HG02623 (cell line): ENCODE measurements at regions not wholly inside any gene's neighbourhood (a gene's known extent, or its start where the extent isn't known, plus 50 kb on each side); places are given as distances from the start of the nearest gene placed in this dataset.
"Not testable (repeated sequence)": the region's sequence is repeated elsewhere in the genome, so short reads cannot be mapped to it uniquely, and the experiment has no call there.

Experiments
- ATAC-seq: cut with Tn5 transposase; IDR thresholded peaks from one replicate; pipeline ENCODE4 v1.9.1; 2021; ENCODE audit warnings: moderate library complexity; ENCODE audit not compliant: unreplicated experiment

GRCh38 chr3:88283242-88283592, 133.5 kb downstream of the C3orf38 start:
- ATAC-seq: no peak

GRCh38 chr3:88291486-88291885, 141.7 kb downstream of the C3orf38 start:
- no peak for ATAC-seq

- no peak for ATAC-seq
These were observed 148.4 kb downstream of the C3orf38 start for GRCh38 chr3:88298189-88298588.

- no peak for ATAC-seq
These were observed 151.7 kb downstream of the C3orf38 start for GRCh38 chr3:88301273-88301995.

- ATAC-seq: no peak
These were observed 152.2 kb downstream of the C3orf38 start for GRCh38 chr3:88301996-88302393.

- ATAC-seq: not testable (repeated sequence)
These were observed 153.7 kb downstream of the C3orf38 start for GRCh38 chr3:88303331-88303904.

GRCh38 chr3:88307666-88308065, 157.9 kb downstream of the C3orf38 start:
- no peak for ATAC-seq

- no peak for ATAC-seq
These were observed 162.1 kb downstream of the C3orf38 start for GRCh38 chr3:88311826-88312225.

- no peak for ATAC-seq
These were observed 162.5 kb downstream of the C3orf38 start for GRCh38 chr3:88312256-88312655.

GRCh38 chr3:88318067-88318466, 168.3 kb downstream of the C3orf38 start:
- ATAC-seq: no peak

GRCh38 chr3:88321363-88322050, 171.7 kb downstream of the C3orf38 start:
- no peak for ATAC-seq

GRCh38 chr3:88324788-88325187, 175.0 kb downstream of the C3orf38 start:
- ATAC-seq: no peak

GRCh38 chr3:88334187-88334868, 184.6 kb downstream of the C3orf38 start:
- ATAC-seq: no peak

- ATAC-seq: no peak
These were observed 187.1 kb downstream of the C3orf38 start for GRCh38 chr3:88336894-88337293.

GRCh38 chr3:88343264-88343663, 193.5 kb downstream of the C3orf38 start:
- ATAC-seq: no peak

- ATAC-seq: no peak
These were observed 196.9 kb downstream of the C3orf38 start for GRCh38 chr3:88346643-88347042.

GRCh38 chr3:88362428-88362827, 212.7 kb downstream of the C3orf38 start:
- ATAC-seq: no peak

GRCh38 chr3:88364926-88365325, 215.2 kb downstream of the C3orf38 start:
- no peak for ATAC-seq

- no peak for ATAC-seq
These were observed 219.6 kb downstream of the C3orf38 start for GRCh38 chr3:88369337-88369736.

- no peak for ATAC-seq
These were observed 220.0 kb downstream of the C3orf38 start for GRCh38 chr3:88369767-88370166.

GRCh38 chr3:88385090-88385489, 235.3 kb downstream of the C3orf38 start:
- no peak for ATAC-seq

- no peak for ATAC-seq
These were observed 248.8 kb downstream of the C3orf38 start for GRCh38 chr3:88398581-88398980.
